ENCODE measurements at regions not wholly inside any gene's neighbourhood (a gene's known extent, or its start where the extent isn't known, plus 50 kb on each side); places are given as distances from the start of the nearest gene placed in this dataset.
"Not testable (repeated sequence)": the region's sequence is repeated elsewhere in the genome, so short reads cannot be mapped to it uniquely, and the experiment has no call there.

DNA sequence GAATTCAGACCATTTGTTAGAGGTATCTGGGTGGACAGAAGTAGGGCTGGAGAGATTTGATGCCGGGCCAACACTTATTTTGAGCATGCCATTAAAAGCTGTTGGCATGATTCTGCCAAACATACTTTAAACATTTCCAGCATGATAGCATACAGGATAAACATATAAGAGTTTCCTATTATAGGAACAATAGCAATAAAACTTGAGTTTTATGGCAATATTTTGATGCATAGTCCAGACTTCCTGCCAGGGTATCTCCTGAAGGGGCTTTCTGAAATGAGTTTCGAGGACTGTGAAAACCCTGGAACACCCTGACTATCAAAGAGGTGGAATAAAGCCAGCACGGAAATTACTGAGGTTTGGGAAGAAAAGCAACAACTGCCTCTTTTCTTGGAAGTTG is 1398.0 kb upstream of the NXPH2 start:
- DNase-seq (ENCODE audit: extremely low read depth, low read depth) = no peak

DNA sequence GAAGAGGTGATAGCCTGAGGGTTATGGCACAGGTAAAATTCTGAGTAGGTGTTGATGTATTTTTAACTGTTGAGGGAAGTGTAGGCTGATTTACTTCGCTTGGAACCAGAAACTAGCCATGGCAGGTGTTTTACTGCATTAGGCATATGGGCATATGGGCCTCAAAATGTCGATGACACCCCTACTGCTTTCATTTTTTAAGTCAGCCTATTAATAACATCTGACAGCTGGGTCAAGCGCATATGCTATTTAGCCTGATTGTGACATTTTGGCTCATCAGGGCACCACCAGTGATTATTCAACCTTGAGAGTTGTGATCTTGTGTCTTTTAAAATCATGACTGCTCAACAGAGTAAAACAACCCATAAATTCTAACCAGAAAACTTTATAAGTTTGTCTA is 1396.9 kb upstream of the NXPH2 start:
- no peak for DNase-seq (ENCODE audit: extremely low read depth, low read depth)

DNA sequence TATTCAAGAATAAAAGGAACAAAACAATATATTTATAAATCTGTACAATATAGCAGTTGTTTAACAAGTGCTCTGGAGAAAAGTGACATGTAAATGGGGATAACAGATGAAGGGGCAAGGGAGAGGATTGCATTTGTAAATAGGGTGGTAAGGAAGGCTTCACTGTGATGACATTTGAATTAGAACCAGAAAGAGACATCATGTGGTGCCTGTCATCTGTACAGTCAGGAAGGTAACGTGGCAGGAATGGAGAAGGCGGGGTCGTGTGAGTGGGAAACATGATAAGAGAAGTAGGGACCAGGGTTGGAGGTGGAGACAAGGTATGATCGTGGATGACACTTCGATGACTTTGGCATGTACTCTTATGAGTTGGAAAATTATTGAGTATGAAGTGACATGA is 1393.6 kb upstream of the NXPH2 start:
- no peak for DNase-seq (ENCODE audit: extremely low read depth, low read depth)

- no peak for DNase-seq (ENCODE audit: extremely low read depth, low read depth)
These were observed 1384.3 kb upstream of the NXPH2 start for GRCh38 chr2:140164449-140164848.

GRCh38 chr2:140158259-140158658 is 1378.1 kb upstream of the NXPH2 start:
- DNase-seq (ENCODE audit: extremely low read depth, low read depth) = no peak

DNA sequence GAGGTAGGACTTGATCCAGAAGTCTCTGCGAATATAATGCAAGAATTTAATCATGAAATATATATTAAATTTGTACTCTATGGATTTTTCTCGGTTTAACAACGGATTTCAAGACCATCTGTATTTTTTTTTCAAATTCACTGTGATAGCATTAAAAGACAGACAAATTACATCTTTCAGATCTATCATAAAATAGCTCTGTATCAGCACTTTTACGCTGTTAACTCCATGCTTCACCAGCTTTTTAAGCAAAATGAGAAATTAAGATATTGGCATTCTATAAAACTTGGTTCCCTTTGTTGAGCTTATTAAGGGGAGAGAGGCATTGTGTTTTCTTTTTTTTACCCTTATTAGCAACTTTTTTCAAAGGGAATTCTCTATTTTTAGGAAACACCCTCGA is 1377.6 kb upstream of the NXPH2 start:
- no peak for DNase-seq (ENCODE audit: extremely low read depth, low read depth)

- no peak for DNase-seq (ENCODE audit: extremely low read depth, low read depth)
These were observed 1374.5 kb upstream of the NXPH2 start for GRCh38 chr2:140154706-140155105.

GRCh38 chr2:140154271-140154670 is 1374.1 kb upstream of the NXPH2 start:
- no peak for DNase-seq (ENCODE audit: extremely low read depth, low read depth)

- no peak for DNase-seq (ENCODE audit: extremely low read depth, low read depth)
These were observed 1364.4 kb upstream of the NXPH2 start for GRCh38 chr2:140144611-140145010.

DNA sequence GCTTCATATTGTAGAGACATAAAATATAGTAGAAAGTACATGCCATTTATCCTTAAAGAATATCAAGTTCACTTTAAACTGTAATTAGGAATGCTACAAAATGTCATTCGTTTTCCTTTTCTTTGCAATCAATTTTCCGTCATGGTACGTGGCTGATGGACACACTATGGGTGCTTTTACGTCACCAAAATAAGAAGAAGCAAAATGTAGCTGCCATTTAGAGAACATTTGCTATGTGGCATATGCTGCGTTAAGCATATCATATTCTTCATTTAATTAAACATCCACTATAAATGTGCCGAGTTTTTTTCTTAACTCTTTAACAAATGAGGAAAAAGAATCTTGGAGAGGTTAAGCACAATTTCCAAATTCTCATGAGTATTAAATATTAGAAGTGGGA is 1358.5 kb upstream of the NXPH2 start:
- no peak for DNase-seq (ENCODE audit: extremely low read depth, low read depth)

DNA sequence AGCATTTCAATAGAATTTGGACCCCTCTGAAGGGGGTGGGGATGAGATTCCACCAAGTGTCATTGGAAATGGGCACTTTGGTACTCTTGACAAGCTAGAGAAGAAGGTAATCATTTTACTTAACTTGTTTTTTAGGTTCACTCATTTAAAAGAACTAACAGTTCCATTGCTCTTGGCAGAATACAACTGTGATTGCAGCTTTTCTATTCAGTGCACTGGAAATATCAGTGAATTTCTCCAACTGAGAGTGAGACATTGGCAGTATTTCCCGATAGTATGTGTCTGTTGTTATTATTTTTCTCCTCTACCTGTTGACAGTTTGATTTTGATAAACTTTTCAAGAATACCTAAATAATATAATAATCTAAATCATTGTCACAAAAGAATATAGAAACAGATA is 1356.7 kb upstream of the NXPH2 start:
- DNase-seq (ENCODE audit: extremely low read depth, low read depth) = no peak

DNA sequence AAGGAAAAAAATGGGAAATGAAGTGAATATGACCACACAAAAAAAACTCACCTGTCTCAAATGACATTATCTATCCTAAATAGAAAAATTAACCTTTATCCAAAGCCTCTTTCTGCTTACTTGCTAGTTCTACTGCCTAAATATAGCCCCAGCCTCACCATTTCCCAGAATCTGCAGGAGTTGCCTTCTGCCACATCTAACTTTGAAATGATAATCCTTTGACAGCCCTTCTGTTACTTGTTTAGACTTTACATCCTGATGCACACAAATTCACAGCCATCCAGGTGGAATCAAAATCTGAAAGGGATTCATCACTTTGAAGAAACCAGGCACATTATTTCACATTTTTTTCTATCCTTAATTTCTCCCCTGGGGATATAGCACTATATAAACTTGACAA is 1356.2 kb upstream of the NXPH2 start:
- no peak for DNase-seq (ENCODE audit: extremely low read depth, low read depth)

DNA sequence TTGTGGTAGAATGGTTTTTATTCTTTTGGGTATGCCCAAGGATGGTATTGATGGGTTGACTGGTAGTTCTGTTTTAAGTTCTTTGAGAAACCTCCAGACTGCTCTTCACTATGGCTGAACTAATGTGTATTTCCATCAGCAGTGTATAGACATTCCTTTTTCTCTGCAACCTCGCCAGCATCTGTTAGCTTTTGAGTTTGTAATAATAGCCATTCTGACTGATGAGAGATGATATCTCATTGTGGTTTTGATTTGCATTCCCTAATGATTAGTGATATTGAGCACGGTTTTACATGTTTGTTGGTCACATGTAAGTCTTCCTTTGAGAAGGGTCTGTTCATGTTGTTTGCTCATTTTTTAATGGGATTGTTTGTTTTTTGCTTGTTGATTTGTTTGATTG is 1348.7 kb upstream of the NXPH2 start:
- DNase-seq (ENCODE audit: extremely low read depth, low read depth) = no peak

GRCh38 chr2:140122001-140122400 is 1341.8 kb upstream of the NXPH2 start:
- DNase-seq (ENCODE audit: extremely low read depth, low read depth) = no peak

- no peak for DNase-seq (ENCODE audit: extremely low read depth, low read depth)
These were observed 1337.2 kb upstream of the NXPH2 start for GRCh38 chr2:140117386-140117785.

DNA sequence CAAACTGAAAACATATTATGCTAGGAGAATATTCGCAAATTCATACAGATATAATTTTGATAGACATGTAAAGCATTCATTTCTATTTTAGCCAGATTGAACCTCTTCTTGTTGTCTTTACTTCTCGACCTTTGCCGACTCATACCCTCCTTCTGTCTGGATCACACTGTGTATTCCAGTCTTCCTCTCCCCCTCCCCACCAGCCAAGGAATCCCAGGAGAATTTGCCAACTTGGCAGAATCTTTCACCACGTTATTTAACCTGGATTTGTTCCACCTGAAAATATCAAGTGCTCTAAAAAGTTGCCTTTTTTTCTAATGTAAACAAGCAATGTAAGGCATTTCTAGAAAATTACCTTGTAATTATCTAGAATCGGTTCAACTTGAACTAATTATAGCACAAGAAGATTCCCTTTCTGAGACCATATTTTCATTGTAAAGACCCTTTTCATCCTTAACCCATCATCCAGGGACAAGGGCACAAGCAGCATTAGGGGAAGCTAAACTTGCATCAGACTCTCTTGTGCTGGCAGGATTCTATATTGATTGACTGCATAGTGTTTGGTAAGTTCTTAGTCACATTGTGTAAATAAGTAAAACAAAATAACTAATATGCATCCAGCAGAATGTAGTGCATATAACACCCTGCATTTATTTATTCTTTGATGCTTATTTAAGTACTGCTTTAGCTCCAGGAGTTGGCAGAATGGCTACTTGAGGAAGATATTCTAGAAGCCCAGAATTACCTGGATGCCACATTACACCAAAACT is 1328.7 kb upstream of the NXPH2 start:
- DNase-seq (ENCODE audit: extremely low read depth, low read depth) = no peak

GRCh38 chr2:140091926-140092325 is 1311.7 kb upstream of the NXPH2 start:
- no peak for DNase-seq (ENCODE audit: extremely low read depth, low read depth)

DNA sequence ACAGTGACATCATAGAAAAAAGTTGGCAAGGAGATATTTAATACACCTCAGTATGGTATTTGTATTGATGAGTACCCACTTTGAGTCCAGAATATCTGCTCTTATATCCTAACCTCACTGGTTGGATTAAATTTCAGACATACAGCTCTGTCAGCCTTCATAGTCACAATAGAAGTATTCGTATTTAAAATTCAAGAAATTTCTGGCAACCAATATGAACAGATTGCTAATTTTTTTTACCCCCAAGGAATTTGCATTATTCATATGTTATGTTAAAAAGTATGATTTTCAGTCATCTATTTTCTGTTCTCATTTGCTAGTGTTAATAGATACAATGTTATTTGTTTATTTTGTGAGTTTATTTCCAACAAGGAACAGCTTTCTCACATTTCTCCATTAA is 1306.8 kb upstream of the NXPH2 start:
- DNase-seq (ENCODE audit: extremely low read depth, low read depth) = no peak

- DNase-seq (ENCODE audit: extremely low read depth, low read depth) = no peak
These were observed 1305.5 kb upstream of the NXPH2 start for GRCh38 chr2:140085674-140086073.

DNA sequence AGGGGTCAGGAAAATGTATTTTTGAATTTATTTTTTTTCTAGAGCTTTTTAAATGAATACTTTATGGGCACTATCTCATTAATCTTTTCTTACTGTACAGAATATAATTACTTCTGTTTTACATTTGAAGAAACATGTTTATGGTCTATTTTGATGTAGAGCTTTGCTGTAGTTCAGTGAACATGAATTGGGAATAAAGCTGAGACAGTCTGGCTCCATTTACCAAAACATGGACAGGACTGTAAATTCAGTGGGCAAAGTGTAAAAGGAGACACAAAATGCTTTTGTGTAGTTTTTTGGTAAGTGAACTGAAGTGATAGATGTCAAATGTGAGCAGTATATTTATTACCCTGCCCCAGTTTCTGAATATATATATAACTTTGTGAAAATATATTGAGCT is 1298.8 kb upstream of the NXPH2 start:
- DNase-seq (ENCODE audit: extremely low read depth, low read depth) = no peak

DNA sequence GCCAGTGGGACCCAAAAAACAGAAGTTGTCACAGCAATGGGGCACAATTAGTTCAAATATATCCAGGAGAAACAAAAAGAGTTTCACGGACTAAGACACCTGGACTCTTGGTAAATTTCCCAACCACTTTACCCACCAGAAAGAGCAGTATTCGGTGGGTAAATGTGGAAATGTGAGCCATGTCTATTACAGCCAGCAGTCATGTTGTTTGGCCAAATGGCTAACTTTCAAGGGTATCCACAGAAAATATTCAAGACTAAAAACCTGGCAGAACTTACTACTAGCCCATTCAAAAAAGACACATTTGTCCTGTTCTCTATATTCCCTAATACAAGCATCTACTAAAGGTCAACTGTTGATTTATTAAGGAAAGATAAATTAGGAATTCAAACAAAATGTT is 1296.0 kb upstream of the NXPH2 start:
- no peak for DNase-seq (ENCODE audit: extremely low read depth, low read depth)

GRCh38 chr2:140073763-140074162 is 1293.6 kb upstream of the NXPH2 start:
- not testable (repeated sequence) for DNase-seq (ENCODE audit: extremely low read depth, low read depth)

- DNase-seq (ENCODE audit: extremely low read depth, low read depth) = no peak
These were observed 1287.5 kb upstream of the NXPH2 start for GRCh38 chr2:140067661-140068060.

All from NCI-H460 (cell line).